ENCODE measurements at regions not wholly inside any gene's neighbourhood (a gene's known extent, or its start where the extent isn't known, plus 50 kb on each side); places are given as distances from the start of the nearest gene placed in this dataset.
"Not testable (repeated sequence)": the region's sequence is repeated elsewhere in the genome, so short reads cannot be mapped to it uniquely, and the experiment has no call there.

DNA sequence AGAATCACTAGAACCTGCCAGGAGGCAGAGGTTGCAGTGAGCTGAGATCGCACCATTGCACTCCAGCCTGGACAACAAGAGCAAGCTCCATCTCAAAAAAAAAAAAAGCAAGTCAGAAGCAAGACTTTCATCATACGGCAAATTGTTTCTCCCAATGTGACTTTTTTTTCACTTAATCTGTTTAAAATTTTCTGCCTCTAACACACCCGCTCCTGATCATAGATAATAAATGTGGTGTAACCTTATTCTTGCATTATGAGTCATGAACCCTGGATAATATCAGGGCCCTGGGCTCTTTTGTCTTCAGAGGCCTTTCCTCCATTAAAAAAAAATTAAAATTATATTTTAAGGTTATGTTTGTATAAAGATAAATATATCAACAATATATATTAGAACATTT lies 111.4 kb upstream of the JCAD start:
- no peak for DNase-seq (ENCODE audit: low read depth)

DNA sequence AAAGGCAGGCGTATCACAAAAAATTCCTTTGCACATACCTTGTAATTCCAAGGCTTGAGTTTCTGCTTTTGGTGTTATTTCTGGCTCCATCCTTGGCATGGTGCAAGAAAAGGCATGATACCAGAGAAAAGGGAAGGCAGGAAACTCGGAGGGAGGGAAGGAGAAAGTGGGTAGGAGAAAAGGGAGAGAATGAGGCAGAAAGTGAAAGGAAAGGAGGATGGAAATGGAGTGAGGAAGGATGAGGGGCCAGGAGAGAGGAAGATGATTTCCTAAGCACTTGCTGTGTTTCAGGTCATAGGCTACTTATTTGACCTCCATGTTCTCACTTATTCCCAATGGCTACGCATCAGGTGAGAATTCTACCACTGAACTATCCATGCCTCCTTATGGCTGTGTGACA lies 110.8 kb upstream of the JCAD start:
- no peak for DNase-seq (ENCODE audit: low read depth)

DNA sequence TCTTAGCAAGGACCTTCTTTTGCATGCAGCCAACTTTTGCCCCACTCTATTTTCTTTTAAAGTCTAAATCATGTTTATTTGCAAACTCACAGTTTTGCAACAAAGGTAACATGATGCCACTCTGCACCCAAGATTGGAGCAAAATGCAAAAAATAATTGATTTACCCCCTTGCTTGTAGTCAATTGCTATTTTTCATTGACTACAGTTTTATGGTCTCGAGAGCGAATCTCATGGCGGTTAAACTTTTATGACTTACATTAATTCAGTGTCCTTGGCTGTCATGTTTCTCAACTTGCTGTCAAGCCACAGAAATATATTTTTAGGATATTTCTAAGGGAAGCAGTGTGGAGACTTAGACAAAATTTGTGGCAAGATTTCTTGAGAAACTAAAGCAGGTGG lies 110.0 kb upstream of the JCAD start:
- no peak for DNase-seq (ENCODE audit: low read depth)

DNA sequence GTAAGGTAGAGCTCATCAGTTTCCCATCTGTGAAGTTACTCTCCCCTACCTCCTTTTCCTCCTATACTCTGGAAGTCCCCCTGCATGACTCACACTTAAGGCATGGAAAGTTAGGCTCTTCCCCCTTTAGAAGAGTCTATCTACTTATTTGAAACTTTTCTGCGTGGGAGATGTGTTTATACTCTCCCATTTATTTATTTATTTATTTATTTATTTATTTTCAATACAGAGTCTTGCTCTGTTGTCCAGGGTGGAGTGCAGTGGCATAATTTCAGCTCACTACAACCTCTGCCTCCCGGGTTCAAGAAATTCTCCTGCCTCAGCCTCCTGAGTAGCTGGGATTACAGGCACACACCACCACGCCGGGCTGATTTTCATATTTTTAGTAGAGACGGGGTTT lies 107.5 kb upstream of the JCAD start:
- no peak for DNase-seq (ENCODE audit: low read depth)

DNA sequence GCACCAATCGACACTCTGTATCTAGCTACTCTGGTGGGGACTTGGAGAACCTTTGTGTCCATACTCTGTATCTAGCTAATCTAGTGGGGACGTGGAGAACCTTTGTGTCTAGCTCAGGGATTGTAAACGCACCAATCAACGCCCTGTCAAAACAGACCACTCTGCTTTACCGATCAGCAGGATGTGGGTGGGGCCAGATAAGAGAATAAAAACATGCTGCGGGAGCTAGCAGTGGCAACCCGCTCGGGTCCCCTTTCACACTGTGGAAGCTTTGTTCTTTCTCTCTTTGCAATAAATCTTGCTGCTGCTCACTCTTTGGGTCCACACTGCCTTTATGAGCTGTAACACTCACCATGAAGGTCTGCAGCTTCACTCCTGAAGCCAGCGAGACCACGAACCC lies 104.0 kb upstream of the JCAD start:
- not testable (repeated sequence) for DNase-seq (ENCODE audit: low read depth)

DNA sequence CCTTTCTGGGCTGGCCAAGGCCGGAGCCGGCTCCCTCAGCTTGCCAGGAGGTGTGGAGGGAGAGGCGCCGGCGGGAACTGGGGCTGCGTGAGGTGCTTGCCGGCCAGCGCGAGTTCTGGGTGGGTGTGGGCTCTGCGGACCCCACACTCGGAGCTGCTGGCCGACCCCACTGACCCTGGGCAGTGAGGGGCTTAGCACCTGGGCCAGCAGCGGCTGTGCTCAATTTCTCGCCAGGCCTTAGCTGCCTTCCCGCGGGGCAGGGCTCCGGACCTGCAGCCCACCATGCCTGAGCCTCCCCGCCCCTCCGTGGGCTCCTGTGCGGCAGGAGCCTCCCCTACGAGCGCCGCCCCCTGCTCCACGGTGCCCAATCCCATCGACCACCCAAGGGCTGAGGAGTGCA lies 103.4 kb upstream of the JCAD start:
- not testable (repeated sequence) for DNase-seq (ENCODE audit: low read depth)

DNA sequence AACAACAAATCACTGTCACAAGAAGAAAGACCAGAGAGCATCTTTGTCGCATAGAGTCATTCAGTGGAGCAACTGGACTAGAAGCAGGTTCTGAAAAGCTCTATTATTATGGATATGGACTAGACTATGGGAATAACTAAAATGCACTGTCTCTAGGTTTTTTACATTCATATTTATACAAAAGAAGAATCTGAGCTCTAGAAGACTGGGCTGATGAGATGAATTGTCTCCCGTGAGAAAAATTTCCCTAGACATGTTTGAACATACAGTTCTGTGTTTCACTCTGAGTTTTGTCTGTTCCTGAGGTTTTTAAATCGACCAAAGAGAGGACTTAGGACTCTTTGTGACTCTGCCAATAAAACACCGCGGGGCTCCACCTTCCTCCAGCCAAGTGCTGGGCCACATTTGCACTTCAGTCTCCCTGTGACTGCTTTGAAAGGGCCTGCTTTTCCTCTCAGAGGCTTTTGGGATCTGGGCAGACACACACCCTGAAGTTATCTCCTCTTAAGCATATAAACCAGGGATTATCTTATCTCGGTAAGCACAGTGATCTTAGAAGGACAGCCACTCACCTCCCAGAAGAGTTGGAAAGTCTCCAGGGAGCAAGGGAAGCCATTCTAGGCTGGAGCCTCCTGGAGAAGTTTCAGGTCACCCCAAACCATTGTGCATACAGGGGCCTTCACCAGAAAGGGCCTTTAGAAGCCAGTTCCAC lies 101.0 kb upstream of the JCAD start:
- no peak for DNase-seq (ENCODE audit: low read depth)

DNA sequence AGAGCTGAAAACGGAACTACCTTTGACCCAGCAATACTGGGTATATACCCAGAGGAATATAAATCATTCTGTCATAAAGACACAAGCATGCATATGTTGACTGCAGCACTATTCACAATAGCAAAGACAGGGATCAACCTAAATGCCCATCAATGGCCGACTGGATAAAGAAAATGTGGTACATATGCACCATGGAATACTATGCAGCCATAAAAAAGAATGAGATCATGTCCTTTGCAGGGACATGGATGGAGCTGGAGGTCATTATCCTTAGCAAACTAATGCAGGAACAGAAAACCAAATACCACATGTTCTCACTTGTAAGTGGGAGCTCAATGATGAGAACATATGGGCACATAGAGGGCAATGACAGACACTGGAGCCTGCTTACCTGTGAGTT lies 100.2 kb upstream of the JCAD start:
- DNase-seq (ENCODE audit: low read depth), result not testable (repeated sequence)

DNA sequence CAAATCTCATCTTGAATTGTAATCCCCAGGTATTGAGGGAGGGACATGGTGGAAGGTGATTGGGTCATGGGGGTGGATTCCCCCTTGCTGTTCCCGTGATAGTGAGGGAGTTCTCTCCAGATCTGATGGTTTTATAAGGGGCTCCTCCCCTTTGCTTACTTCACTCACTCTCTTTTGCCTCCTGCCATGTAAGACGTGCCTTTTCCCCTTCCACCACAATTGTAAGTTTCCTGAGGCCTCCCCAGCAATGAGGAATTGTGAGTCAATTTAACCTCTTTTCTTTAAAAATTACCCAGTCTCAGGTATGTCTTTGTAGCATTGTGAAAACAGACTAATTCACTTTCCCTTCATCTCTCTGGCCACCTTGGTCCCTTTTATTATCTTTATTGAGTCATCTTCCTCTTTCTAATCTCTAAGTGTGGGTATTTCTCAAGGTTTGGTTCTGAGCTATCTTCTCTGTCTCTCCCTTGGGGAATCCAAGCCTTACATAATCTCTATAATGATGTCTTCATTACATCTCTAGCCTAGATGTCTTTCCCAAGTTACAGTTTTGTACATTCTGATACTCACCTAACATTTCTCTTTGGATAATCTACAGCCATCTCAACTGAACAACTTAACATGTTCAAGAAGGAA lies 99.1 kb upstream of the JCAD start:
- no peak for DNase-seq (ENCODE audit: low read depth)

DNA sequence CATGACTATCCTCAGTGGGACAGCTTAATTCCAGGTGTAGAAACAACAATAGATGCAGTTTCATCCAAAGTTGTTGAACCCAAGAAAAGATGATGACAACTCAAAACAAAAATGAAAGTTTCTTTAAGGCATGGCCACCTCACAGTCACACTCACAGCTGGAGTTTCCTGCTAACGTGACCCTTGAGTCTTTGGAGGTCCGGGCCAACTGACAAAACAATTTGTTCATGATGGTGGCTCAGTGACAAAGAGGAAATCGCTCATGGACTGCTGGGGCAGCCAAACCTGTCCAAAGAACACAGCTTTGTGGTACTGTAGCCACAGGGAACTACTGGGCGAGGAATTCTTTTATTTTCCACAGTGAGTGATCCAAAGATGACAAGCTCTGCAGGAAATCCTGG lies 96.0 kb upstream of the JCAD start:
- DNase-seq (ENCODE audit: low read depth), result no peak

DNA sequence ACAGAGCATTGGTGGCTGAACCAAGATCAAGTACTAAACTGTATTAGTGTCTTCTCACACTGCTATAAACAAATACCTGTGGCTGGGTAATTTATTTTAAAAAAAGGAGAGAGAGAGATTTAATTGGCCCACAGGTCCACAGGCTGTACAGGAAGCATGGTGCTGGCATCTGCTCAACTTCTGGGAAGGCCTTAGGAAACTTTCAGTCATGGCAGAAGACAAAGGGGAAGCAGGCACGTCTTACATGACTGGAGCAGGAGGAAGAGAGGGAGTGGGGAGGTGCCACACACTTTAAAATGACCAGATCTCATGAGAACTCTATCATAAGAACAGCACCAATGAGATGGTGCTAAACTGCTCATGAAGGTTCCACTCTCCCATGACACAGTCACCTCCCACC lies 95.2 kb upstream of the JCAD start:
- no peak for DNase-seq (ENCODE audit: low read depth)

DNA sequence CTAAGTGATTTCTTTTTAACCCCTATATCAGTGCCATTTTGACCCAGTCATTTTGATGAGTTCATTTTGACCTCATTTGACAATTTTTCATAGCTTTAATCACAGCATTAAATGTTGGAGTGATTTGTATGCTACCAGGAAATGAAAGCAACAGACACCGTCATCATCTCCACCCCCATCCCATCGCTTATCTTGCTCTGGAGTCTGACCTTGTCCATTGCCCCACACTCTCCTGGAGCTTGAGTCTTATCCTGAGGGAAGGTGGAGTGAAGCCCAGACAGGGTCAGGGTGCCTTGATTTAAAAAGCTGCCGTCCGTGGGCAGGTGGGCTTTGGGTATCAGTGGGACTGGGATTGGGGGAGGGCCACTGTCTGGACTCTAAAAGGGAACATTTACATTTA lies 94.7 kb upstream of the JCAD start:
- no peak for DNase-seq (ENCODE audit: low read depth)

DNA sequence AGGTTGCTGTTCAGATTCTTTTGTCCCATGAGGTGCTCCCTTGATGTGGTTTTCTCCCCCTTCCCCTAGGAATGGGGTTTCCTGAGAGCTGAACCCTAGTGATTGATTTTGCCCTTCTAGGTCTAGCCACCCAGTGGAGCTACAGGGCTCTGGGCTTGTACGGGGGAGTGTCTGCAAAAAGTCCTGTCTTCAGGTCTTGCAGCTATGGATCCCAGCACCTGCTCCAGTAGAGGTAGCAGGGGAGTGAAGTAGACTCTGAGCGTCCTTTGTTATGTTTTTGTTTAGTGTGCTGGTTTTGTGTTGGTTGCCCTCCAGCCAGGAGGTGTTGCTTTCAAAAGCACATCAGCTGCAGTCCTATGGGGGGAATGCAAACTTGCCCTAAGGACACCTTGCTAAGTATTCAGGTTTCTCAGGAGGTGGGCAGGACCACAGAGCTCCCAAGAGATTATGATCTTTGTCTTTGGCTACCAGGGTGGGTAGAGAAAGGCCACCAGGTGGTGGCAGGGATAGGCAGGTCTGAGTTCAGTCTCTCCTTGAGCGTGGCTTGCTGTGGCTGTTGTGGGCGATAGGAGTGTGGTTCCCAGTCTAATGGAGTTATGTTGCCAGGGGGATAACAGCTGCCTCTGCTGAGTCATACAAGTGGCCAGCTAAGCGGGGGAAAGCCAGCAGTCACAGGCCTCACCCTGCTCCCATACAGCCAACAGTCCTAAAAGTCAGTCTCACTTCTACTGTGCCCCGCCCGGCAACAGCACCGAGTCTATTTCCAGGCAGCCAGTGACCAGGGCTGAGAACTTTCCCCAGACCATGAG lies 92.4 kb upstream of the JCAD start:
- DNase-seq (ENCODE audit: low read depth), result peak; percentile 17

DNA sequence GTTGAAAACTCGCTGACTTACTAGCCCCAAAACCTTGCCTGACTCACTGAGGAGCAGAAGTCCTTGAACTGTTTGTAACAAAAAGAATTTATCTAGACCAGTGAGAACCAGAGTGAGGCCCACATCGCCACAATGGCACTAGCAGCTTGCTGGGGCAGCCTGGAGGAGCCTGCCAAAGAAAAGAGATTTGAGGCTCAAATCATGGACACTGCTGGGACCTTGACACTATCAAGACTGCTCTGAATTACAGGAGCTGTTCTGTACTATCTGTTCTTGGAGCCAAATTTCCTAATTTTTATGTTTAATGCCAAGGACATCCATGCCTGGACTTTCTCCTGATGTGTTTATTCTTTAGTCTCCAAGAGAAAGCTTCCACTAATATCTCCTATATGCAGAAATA lies 82.0 kb upstream of the JCAD start:
- no peak for DNase-seq (ENCODE audit: low read depth)

DNA sequence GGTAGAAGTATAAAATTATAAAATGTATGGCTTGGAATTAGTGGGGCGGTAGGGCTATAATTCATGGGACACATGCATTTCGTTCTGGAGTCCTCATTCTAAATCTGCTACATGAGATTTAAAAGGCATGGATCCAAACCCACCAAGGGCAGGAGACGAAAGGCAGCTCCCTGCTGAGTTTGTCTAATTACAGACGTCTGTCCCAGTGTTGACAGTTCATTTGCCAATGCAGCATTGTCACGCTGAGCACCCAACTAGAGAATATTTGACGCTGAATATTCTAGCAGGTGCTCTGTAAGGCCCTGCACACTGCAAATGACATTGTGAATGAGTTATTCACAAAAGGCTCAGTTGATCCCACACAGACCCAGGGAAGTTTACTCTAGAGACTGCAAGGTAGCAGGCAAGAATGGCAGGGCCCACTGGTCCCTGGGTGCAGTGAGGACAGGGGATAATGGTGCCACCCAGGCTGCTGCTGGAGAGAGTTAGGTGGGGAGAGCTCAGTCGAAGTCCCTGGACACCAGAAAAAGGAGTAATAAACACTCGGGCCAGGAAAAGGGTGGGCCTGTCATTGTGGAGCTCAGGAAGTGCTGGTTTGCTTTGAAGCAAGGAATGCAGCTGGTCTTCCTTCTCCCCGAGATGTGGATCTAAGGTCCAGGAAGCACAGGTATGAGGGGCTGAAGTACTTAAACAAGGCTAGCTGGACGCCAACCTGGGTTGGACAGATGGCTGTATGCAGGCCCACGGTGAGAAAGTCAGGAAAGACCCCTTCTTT lies 75.0 kb upstream of the JCAD start:
- DNase-seq (ENCODE audit: low read depth), result no peak

DNA sequence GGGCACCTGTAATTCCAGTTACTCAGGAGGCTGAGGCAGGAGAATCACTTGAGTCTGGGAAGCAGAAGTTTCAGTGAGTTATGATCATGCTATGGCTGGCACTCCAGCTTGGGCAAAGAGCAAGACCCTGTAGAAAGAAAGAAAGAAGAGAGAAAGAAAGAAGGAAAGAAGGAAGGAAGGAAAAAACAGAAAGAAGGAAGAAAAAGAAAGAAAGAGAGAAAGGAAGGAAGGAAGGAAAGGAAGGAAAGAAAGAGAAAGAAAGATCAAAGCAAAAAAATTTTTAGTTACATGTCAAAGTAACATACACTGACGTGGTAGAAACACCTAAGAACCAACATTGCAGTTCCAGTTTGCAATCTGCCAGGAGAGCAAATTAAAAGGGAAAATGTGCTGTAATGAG lies 73.8 kb upstream of the JCAD start:
- no peak for DNase-seq (ENCODE audit: low read depth)

DNA sequence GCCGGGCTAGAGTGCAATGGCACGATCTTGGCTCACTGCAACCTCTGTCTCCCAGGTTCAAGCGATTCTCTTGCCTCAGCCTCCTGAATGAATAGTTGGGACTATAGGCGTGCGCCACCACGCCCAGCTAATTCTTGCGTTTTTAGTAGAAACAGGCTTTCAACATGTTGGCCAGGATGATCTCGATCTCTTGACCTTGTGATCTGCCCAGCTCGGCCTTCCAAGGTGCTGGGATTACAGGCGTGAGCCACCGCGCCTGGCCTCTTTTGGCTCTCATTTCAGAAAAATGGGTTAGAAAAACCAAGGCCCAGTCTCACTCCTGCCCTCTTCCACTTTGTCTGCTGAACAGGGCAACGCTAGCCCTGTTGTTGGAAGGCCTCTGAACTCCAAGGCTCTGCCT lies 72.0 kb upstream of the JCAD start:
- not testable (repeated sequence) for DNase-seq (ENCODE audit: low read depth)

DNA sequence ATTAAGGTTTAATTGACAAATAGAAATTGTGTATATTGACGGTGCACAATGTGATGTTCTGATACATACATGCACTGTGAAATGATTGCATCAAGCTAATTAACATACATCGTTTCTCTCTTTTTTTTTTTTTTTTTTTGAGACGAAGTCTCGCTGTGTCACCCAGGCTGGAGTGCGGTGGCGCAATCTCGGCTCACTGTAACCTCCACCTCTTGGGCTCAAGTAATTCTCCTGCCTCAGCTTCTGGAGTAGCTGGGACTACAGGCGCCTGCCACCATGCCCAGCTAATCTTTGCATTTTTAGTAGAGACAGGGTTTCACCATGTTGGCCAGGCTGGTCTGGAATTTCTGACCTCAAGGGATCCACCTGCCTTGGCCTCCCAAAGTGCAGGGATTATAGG lies 69.9 kb upstream of the JCAD start:
- DNase-seq (ENCODE audit: low read depth), result not testable (repeated sequence)

DNA sequence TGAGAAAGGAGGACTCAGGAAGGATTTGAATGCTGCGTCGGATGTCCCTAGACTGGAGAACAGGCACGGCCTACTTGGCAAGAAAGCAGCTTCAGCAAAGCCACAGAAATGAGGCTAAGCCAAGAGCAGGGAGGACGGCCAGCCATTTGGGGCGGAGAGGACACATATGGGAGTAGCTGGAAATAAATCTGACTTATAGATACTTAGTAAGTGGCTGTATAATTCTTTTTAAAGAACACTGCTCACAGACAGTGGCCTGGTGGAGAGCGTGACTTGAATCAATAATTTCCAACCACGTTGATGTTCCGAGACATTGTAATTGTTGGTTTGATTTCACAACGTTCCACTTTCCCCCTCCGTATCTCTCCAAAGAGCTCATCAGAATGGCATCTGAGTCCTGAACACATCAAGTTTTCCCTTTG lies 67.7 kb upstream of the JCAD start:
- DNase-seq (ENCODE audit: low read depth), result no peak

DNA sequence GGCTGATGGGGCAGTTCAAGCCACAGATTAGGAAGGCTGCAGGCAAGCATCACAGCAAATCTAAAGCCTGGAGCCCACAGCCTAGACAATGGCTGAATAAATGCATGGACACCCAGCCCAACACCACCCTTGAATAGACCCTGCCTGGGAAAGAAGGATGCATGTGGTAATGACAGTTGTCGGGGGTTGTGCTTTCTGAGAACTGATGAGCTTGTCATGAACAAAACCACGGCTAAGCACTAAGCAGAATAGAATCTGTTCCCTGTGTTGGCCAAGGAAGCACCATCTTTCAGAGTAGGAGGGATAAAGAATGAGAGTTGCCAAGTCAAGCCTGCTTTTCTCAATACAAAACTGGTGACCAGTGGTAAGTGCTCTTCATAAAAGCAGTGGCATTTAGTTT lies 66.1 kb upstream of the JCAD start:
- DNase-seq (ENCODE audit: low read depth), result no peak

DNA sequence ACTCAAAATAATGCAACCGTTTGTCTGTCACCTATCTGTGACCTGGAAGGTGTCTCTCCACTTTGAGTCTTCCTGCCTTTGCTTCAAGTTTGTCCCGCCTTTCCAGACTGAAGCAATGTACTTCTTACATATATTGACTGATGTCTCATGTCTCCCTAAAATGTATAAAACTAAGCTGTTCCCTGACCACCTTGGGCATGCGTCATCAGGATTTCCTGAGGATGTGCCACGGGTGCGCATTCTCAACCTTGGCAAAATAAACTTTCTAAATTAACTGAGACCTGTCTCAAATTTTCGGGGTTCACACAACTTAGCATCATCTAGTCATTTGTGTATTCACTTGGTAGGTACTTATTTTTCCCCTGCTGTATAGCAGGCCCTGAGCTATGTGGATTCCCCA lies 65.3 kb upstream of the JCAD start:
- no peak for DNase-seq (ENCODE audit: low read depth)

DNA sequence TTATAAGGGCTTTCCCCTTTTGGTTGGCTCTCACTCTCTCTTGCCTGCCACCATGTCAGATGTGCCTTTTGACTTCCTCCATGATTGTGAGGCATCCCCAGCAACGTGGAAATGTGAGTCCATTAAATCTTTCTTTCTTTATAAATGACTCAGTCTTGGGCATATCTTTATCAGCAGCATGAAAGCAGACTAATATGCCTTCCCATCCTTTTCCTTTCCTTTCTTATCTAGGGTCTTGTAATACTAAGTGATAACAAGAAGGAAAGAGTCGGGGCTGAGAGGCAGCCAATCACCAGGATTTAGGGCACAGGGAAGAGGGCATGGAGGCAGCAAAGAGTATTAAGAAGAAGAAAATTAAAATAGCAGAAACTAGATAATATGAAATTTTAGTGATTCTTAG lies 62.0 kb upstream of the JCAD start:
- DNase-seq (ENCODE audit: low read depth), result no peak

DNA sequence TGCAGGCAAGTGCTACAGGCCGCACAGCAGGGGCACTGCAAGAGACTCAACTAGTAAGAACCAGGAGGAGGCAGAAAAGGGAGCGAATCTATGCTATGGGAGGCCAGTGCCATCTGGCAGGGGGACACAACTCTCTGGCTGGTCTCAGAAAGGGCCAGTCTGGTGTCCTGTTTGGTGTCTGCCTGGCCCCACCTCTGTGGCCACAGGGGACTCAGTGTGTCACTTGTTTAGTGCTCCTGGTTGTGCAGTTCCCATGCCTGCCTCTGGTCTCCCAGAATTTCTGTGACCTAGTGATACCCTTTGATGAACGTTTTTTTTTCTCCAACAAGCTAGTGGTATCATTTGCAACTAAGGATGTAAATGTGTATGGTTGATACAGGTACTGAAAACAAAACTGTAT lies 59.2 kb upstream of the JCAD start:
- DNase-seq (ENCODE audit: low read depth), result no peak
